HG02943 (cell line): ENCODE measurements at regions not wholly inside any gene's neighbourhood (a gene's known extent, or its start where the extent isn't known, plus 50 kb on each side); places are given as distances from the start of the nearest gene placed in this dataset.
A peak's percentile ranks its signal among the peaks of the same experiment; 100 is the strongest.

ENCODE experiments used
- ATAC-seq: cut with Tn5 transposase; IDR thresholded peaks from one replicate; pipeline ENCODE4 v1.9.1; 2021; ENCODE audit warnings: mild to moderate bottlenecking, low read depth, moderate library complexity; ENCODE audit not compliant: unreplicated experiment

GRCh38 chr2:59900728-59901452 is 652.6 kb downstream of the BCL11A start:
- ATAC-seq = no peak

DNA sequence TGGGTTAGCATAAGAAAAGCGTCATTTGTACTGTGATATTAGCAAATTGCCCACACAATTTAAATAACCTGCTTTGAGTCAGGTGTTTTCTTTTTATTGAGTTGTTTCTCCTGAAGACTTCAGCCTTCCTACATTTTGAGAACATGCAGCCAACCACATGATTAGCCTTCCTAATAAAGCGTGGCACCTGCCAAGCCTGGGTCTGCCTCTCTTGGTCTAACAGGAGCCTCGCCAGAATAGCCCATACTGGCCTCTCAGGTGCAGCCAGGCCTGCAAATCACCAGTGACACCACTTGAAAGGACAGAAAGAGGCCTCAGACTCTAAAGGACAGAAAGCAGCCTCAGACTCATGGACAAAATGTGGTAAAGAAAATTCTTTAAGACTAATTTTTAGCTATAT is 653.8 kb downstream of the BCL11A start:
- no peak for ATAC-seq

- no peak for ATAC-seq
Measured at GRCh38 chr2:59896499-59897245, 656.8 kb downstream of the BCL11A start.

DNA sequence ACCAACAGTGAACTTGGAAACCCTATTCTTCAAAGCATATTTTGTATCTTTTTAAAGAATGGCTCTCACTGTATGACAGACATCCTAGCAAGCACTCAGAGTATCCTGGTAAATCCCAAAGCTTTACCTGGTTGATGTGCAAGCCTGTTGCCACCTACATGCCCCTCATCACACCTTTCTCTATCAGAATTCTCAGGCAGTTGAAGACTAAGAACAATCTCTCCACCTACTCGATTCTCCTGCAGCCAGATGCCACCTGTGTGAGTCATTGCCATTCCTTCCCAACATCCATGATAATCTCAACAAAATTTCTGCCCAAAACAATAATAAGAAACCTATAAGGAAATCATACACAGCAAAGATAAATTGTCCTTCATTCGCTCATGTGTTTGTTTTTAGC is 659.8 kb downstream of the BCL11A start:
- no peak for ATAC-seq

- no peak for ATAC-seq
Measured at GRCh38 chr2:59892398-59892797, 661.1 kb downstream of the BCL11A start.

DNA sequence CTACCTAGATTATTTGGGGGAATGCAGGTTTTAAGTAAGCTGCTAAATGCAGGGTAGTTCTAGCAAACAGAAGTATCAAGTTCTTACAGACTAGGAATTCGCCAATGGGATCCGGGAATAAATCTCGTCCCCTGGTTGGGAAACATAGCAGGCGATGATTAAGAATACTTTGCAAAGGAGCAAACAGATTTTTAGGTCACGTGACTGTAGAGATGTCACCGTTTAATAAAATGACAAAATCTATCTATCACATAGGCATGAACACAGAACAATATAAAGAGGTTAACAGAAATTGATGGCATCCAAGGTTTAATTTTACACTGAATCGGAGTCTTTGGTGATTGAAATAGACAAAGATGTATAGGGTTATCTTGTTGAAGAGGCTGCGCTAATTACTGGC is 664.1 kb downstream of the BCL11A start:
- no peak for ATAC-seq

DNA sequence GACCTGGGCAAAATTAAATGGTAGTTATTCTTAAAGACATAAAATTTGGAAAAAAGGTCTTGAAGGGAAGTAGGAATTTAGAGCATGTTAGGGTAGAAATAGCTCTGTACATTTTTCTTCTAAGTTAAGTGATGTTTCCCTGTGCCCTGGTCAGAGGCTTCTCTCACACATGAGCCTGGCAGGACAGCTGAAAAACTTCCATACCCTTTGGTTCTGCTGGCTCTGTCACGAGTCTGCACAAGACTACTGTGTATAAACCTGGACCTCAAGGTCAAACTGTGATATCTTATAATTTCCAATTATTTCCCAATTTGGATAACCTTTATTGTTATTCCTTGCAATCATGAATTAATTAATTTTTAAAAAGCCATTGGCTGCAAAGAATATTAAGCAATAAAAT is 664.7 kb downstream of the BCL11A start:
- no peak for ATAC-seq

DNA sequence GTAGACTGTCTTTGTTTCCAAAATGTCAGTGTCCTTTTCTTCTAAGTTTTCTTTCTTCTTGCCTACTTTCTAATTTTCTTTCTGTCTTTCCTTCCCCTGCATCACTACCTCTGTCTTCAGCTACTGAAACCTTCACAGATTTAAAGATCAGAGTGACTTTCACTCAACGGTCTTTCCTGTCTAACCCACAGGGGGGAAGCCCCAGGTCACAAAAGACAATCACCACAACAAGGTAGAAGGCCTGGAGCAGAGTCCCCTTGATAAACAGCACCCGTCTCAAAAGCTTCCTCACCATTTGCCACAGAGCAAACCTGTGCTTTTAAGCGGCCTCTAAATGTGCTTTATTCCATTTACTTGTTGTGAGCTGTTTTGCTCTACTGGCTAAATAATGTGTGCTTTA is 665.4 kb downstream of the BCL11A start:
- peak; percentile 74 for ATAC-seq

DNA sequence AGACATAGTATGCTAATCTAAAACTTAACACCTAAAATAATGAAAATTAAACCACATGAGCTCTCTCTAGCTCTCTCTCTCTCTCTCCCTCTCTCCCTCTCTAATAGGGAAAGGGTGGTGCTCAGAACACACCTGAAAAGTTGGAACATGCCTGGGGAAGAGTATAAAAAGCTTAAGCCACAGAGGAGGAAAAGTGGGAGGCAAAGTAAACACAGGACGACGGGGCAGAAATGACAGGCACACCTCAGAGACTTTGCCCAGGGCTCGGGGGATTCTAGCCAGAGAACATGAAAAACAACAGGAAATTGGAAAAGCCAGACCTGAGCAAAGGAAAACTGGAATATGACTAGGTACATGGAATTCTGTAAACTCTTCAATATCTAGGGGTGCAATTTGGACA is 666.1 kb downstream of the BCL11A start:
- ATAC-seq = no peak

- ATAC-seq = no peak
Measured at GRCh38 chr2:59886759-59887158, 666.7 kb downstream of the BCL11A start.

DNA sequence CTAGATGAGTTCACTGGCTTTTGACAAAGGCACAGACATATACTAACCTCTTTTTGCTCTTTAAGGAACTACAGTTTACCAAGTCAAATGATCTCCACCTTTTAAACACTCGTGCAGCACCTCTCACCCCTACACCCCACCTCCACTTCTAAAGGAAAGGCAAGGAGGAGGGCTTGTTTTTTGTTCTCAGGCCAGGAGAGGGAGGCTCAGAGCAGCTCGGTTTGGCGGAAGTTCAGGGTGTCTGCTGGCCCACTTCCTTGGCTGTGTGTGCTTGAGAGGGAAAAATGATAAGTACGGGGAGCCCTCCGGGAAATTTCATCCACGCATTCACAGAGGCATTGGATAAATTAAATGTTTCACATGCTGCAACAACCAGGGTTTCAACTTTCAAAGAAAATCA is 667.9 kb downstream of the BCL11A start:
- no peak for ATAC-seq

DNA sequence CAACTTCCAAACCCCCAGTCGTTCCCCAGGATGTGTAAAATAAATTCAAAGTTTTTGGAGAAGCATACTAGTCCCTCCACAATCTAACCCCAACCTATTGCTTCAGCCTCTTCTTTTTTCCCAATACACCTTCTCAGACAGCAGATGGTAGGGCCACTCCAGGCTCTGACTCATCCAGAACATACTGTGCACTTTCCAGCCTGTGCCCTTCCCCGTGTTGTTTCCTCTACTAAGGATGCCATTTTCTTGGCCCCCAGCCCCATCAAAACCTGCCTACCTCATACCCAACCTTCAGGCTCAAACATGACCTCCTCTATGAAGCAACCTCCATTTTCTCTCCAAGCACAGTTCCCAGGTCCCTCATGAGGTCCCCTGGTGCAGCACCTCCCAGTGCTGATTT is 669.3 kb downstream of the BCL11A start:
- no peak for ATAC-seq

GRCh38 chr2:59882822-59883221 is 670.6 kb downstream of the BCL11A start:
- ATAC-seq = no peak

- ATAC-seq = no peak
Measured at GRCh38 chr2:59882279-59882678, 671.2 kb downstream of the BCL11A start.

GRCh38 chr2:59881218-59881617 is 672.2 kb downstream of the BCL11A start:
- no peak for ATAC-seq

GRCh38 chr2:59879700-59880131 is 673.7 kb downstream of the BCL11A start:
- no peak for ATAC-seq

DNA sequence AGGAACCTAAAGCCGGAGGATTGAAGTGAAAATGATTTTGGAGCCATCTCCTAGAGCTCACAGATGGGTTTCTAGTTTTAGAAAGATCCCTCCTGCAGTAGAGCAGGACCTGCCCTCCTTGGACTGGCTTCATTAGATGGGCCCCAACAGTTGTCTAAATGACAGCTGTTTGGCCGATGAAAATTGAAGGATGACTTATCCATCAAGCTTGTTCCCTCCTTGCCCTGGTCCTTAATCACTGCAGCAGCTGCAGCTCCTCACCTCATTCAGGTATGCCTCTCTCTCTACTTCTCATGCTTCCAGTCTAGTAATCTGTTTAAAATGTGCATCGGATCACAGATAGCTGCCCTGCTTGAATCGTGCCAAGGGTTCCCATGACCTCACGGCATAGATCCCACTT is 677.6 kb downstream of the BCL11A start:
- no peak for ATAC-seq

- no peak for ATAC-seq
Measured at GRCh38 chr2:59874971-59875755, 678.3 kb downstream of the BCL11A start.

DNA sequence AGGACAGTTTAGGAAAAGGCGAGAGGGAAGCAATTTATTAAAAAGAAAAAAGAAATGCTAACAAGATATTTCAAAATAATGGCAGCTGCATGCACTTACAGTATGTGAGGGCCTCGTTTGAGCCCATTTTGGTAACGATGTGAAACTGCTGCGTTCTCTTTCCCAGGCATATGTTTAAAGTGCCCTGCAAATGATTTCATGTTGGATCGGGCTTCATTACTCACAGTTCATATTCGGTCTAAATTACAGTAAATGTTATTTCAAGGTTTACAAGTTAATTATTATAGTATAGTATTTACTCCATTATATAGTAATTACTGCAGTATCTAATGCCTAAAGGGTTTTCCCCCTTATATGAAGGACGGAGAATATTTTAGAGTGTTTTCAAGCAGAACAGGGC is 679.1 kb downstream of the BCL11A start:
- no peak for ATAC-seq

- no peak for ATAC-seq
Measured at GRCh38 chr2:59871830-59872229, 681.6 kb downstream of the BCL11A start.

DNA sequence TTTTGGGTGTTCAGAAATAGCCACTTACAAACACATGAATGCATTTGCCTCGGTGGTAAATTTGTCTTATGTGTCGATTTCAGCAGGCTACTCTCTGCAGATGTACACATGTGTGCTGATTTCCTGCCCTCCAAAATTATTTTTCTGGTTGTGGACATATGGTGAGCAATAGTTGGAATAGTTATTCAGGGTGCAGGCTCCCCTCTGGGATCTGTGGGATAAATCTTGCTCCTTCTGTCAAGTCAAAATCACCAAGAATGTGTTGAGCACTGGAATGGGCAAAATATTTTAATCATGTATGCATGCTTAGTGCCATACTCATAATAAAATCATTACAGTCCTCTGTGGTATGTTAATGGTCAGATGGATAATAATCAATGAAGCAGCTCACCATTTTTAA is 684.5 kb downstream of the BCL11A start:
- no peak for ATAC-seq
